ENCODE measurements at regions not wholly inside any gene's neighbourhood (a gene's known extent, or its start where the extent isn't known, plus 50 kb on each side); places are given as distances from the start of the nearest gene placed in this dataset.

GRCh38 chr14:84891404-84891803, 638.5 kb upstream of the FLRT2 start:
- no peak for TF ChIP-seq CTCF (IDR thresholded peaks at IDR 0.05)
- TF ChIP-seq EP300 (IDR thresholded peaks at IDR 0.05), result no peak
- TF ChIP-seq POLR2A (IDR thresholded peaks at IDR 0.05), result no peak
- TF ChIP-seq POLR2AphosphoS5 (IDR thresholded peaks at IDR 0.05), result no peak
